IMR-90 (cell line): ENCODE measurements at regions not wholly inside any gene's neighbourhood (a gene's known extent, or its start where the extent isn't known, plus 50 kb on each side); places are given as distances from the start of the nearest gene placed in this dataset.

Experiments used
- ATAC-seq: fragments of 200-7000 bp; cut with Tn5 transposase; 2 replicates; pipeline ENCODE4 v1.9.1; 2020; ENCODE audit warnings: low read depth, mild to moderate bottlenecking, moderate library complexity
- BruUV-seq: library from RNA; stranded (reverse); fragments of 400-500 nt; replicated peaks from 2 replicates; lab custom pipeline; 2021; lab: Mats Ljungman, UMichigan
- CTCF ChIA-PET: fragments of 300-600 bp; formaldehyde crosslinking; extraction: SDS; loops from one replicate; lab custom pipeline; 2021; ENCODE audit warnings: antibody characterized with exemption; lab: Yijun Ruan, JAX
- POLR2A ChIA-PET: fragments of 300-600 bp; sonication (Branson Sonifier 250); formaldehyde crosslinking; loops from one replicate; lab custom pipeline; 2022; ENCODE audit warnings: antibody characterized with exemption; ENCODE audit not compliant: unreplicated experiment; lab: Charles Lee
- DNase-seq: peaks from one replicate; pipeline ENCODE4 v3.0.0; 2013
- H2AFZ ChIP-seq: replicated peaks from 2 replicates; pipeline ENCODE3; 2013; ENCODE audit warnings: low read length, mild to moderate bottlenecking; ENCODE audit not compliant: poor library complexity
- H2AK5ac ChIP-seq: 2 replicates; pipeline ENCODE4 v1.6.1; 2013; ENCODE audit warnings: low read depth, low read length, inconsistent platforms
- H2AK9ac ChIP-seq: replicated peaks from 2 replicates; pipeline ENCODE3; 2013; ENCODE audit warnings: mild to moderate bottlenecking, low read depth, low read length, moderate library complexity; ENCODE audit not compliant: poor library complexity
- H2BK120ac ChIP-seq: 2 replicates; pipeline ENCODE4 v1.6.1; 2013; ENCODE audit warnings: low read depth, low read length, inconsistent platforms
- H2BK15ac ChIP-seq: 3 replicates; pipeline ENCODE4 v1.6.1; 2013; ENCODE audit warnings: low read depth, low read length, inconsistent platforms
- H2BK20ac ChIP-seq: 2 replicates; pipeline ENCODE4 v1.6.1; 2013; ENCODE audit warnings: low read depth, mild to moderate bottlenecking, inconsistent platforms, low read length, moderate library complexity
- H2BK5ac ChIP-seq: 2 replicates; pipeline ENCODE4 v1.6.1; 2013; ENCODE audit warnings: mild to moderate bottlenecking, low read depth, low read length, inconsistent platforms; ENCODE audit not compliant: poor library complexity, severe bottlenecking
- H3K14ac ChIP-seq: replicated peaks from 2 replicates; pipeline ENCODE4 v1.6.1; 2013; ENCODE audit warnings: low read depth, low read length, inconsistent platforms
- H3K18ac ChIP-seq: 2 replicates; pipeline ENCODE4 v1.6.1; 2013; ENCODE audit warnings: low read depth, low read length, control low read depth
- H3K23ac ChIP-seq: 2 replicates; pipeline ENCODE4 v1.6.1; 2013; ENCODE audit warnings: low read depth, low read length, inconsistent platforms
- H3K27ac ChIP-seq: 2 replicates; pipeline ENCODE4 v1.5.1; 2013; ENCODE audit warnings: mild to moderate bottlenecking, control low read depth, low read length; ENCODE audit not compliant: insufficient read depth
- H3K27me3 ChIP-seq: 2 replicates; pipeline ENCODE4 v1.6.1; 2013; ENCODE audit warnings: low read length; ENCODE audit not compliant: control insufficient read depth, insufficient read depth
- H3K36me3 ChIP-seq: 2 replicates; pipeline ENCODE4 v1.6.1; 2013; ENCODE audit warnings: low read length, mixed read lengths; ENCODE audit not compliant: control insufficient read depth, insufficient read depth
- H3K4ac ChIP-seq: 2 replicates; pipeline ENCODE4 v1.6.1; 2013; ENCODE audit warnings: low read depth, low read length, inconsistent platforms
- H3K4me1 ChIP-seq: 2 replicates; pipeline ENCODE4 v1.6.1; 2013; ENCODE audit warnings: low read length, mixed read lengths; ENCODE audit not compliant: control insufficient read depth, insufficient read depth
- H3K4me2 ChIP-seq: 2 replicates; pipeline ENCODE4 v1.6.1; 2013; ENCODE audit warnings: low read depth, mild to moderate bottlenecking, control low read depth, low read length, moderate library complexity
- H3K4me3 ChIP-seq: 2 replicates; pipeline ENCODE4 v1.5.1; 2013; ENCODE audit warnings: low read depth, mild to moderate bottlenecking, control low read depth, low read length, moderate library complexity; ENCODE audit not compliant: insufficient read depth
- H3K56ac ChIP-seq: 2 replicates; pipeline ENCODE4 v1.6.1; 2013; ENCODE audit warnings: low read length, inconsistent platforms; ENCODE audit not compliant: insufficient read depth; ENCODE audit errors: extremely low read depth
- H3K79me1 ChIP-seq, 2 experiments: 2 replicates each; pipeline ENCODE4 v1.6.1; 2013; ENCODE audit warnings: low read length in 2 of 2, inconsistent platforms in 1 of 2, low read depth in 1 of 2
- H3K9ac ChIP-seq: 2 replicates; pipeline ENCODE4 v1.6.1; 2013; ENCODE audit warnings: low read depth, low read length, control low read depth
- H3K9me1 ChIP-seq: 2 replicates; pipeline ENCODE4 v1.6.1; 2013; ENCODE audit warnings: low read length, inconsistent platforms; ENCODE audit not compliant: insufficient read depth
- H3K9me3 ChIP-seq: 2 replicates; pipeline ENCODE4 v1.6.1; 2013; ENCODE audit warnings: low read length; ENCODE audit not compliant: control insufficient read depth, insufficient read depth
- H4K20me1 ChIP-seq: 2 replicates; pipeline ENCODE4 v1.6.1; 2013; ENCODE audit warnings: low read length, inconsistent platforms; ENCODE audit not compliant: insufficient read depth
- H4K5ac ChIP-seq: 2 replicates; pipeline ENCODE4 v1.6.1; 2013; ENCODE audit warnings: mild to moderate bottlenecking, low read depth, low read length, control low read depth
- H4K8ac ChIP-seq, 2 experiments: 2 replicates each; pipeline ENCODE4 v1.6.1; 2013; ENCODE audit warnings: low read depth in 2 of 2, low read length in 2 of 2, control low read depth in 1 of 2, inconsistent platforms in 1 of 2
- H4K91ac ChIP-seq: 2 replicates; pipeline ENCODE4 v1.6.1; 2013; ENCODE audit warnings: low read depth, low read length, inconsistent platforms; ENCODE audit not compliant: insufficient read depth
- BHLHE40 ChIP-seq: fragments of 150-350 bp; IDR thresholded peaks from 2 replicates; pipeline ENCODE4 v1.6.1; 2016; ENCODE audit warnings: mild to moderate bottlenecking, low read depth, low read length
- FOS ChIP-seq: fragments of 150-350 bp; IDR thresholded peaks from 2 replicates; pipeline ENCODE4 v1.6.1; 2016; ENCODE audit warnings: low read depth, low read length
- MXI1 ChIP-seq: IDR thresholded peaks from 2 replicates; pipeline ENCODE4 v1.6.1; 2012; ENCODE audit warnings: low read depth, mild to moderate bottlenecking, low read length, moderate library complexity, borderline replicate concordance
- POLR2A ChIP-seq: IDR thresholded peaks from 2 replicates; pipeline ENCODE4 v1.6.1; 2012; ENCODE audit warnings: mild to moderate bottlenecking, low read depth, low read length
- RAD21 ChIP-seq: IDR thresholded peaks from 2 replicates; pipeline ENCODE4 v1.6.1; 2012; ENCODE audit warnings: low read length, improper control_type of control experiment
- RFX5 ChIP-seq: IDR thresholded peaks from 2 replicates; pipeline ENCODE4 v1.8.0; 2012; ENCODE audit warnings: low read depth, mild to moderate bottlenecking, low read length, moderate library complexity
- SMC3 ChIP-seq: fragments of 150-350 bp; IDR thresholded peaks from 2 replicates; pipeline ENCODE4 v1.6.1; 2016; ENCODE audit warnings: low read depth, mild to moderate bottlenecking, antibody characterized with exemption, low read length, moderate library complexity
- WGBS, 2 experiments: methylation state at CpG; one replicate each; pipeline versions ENCODE4 v1.1.5 to v1.1.7; 2013; ENCODE audit warnings: missing lambda C conversion rate in 2 of 2; ENCODE audit not compliant: insufficient read length in 1 of 2; ENCODE audit errors: extremely low coverage in 2 of 2; 5-methylcytosine and 5-hydroxymethylcytosine counted together
- dilution Hi-C: fragments of 300-500 bp; cut with HindIII; formaldehyde crosslinking; loops from one replicate; pipeline ENCODE4 v1.14.3; 2018; ENCODE audit warnings: low sequenced_read_pairs; ENCODE audit not compliant: unreplicated experiment
- in situ Hi-C: fragments of 300-500 bp; cut with MboI; formaldehyde crosslinking; loops from 3 replicates; pipeline ENCODE4 v1.14.3; 2019; ENCODE audit warnings: low sequenced_read_pairs, inconsistent platforms, mixed read lengths
- intact Hi-C: fragments of 100-400 bp; cut with micrococcal nuclease; formaldehyde crosslinking; loops from 2 replicates; pipeline ENCODE4 v1.10.0; 2022

DNA sequence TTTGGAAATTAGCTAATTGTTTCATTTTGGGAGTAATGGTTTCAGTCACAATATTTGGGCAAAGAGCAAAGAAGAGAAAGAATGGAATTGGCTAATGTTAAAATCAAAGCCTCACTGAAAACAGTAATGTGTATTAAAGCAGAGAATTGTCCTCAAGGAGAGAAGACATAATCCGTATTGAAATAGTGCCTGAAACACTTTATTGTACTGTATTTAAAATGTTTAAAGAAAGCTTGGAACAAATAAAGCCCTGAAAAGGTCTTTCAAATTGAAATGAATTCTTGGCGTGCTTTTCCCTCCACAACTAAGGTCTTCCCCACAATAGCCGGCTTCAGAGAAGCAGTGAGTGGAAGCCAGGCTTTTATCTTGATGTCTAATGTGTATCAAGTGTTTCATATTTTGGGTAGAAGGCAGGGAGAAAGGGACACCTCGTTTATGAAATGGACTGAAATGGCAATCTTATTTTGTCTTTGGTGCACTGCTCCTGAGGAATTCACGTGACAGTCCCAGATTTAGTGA lies 212.9 kb upstream of the CRY1 start:
- Histone ChIP-seq H3K9me1 (no peaks in the 10 kb centered on the region), H2AK9ac (no peak overlapping the region), H4K8ac (no peak overlapping the region), H4K91ac (no peak overlapping the region), H3K14ac (no peak overlapping the region), H4K20me1 (no peaks in the 10 kb centered on the region), H3K56ac (no peak overlapping the region), H3K79me1 (no peaks in the 10 kb centered on the region), H3K4me2 (no peak overlapping the region), H3K23ac (no peak overlapping the region), H2BK5ac (no peak overlapping the region), H3K9me3 (no peaks in the 10 kb centered on the region), H3K27me3 (peaks cover 20% of the 10 kb centered on the region), H2BK120ac (no peak overlapping the region), H3K4me1 (no peaks in the 10 kb centered on the region), H2BK15ac (no peak overlapping the region), H3K4ac (no peak overlapping the region), H3K18ac (no peak overlapping the region), H3K4me3 (no peak overlapping the region), H2BK20ac (no peak overlapping the region), H3K27ac (no peak overlapping the region), H2AFZ (no peak overlapping the region), H3K9ac (no peak overlapping the region), H3K36me3 (no peaks in the 10 kb centered on the region), H4K5ac (no peak overlapping the region), H2AK5ac (no peak overlapping the region)
- intact Hi-C loops, result no loop called here
- no peak for ATAC-seq
- CTCF ChIA-PET, result no interaction called here
- POLR2A ChIA-PET, result no interaction called here
- TF ChIP-seq SMC3 (no peak), POLR2A (no peak), RAD21 (no peak), BHLHE40 (no peak), MXI1 (no peak), FOS (no peak), RFX5 (no peak)
- no TSS peak for BruUV-seq
- 26% methylated on average over 2 of the region's 5 CpGs; no CpG with 5 or more reads in 1 of the 2 experiments for WGBS, 2 experiments
- dilution Hi-C loops, result no loop called here
- in situ Hi-C loops, result no loop called here
- DNase-seq, result no peak
